OCI-M1 (cell line): ENCODE measurements at regions not wholly inside any gene's neighbourhood (a gene's known extent, or its start where the extent isn't known, plus 50 kb on each side); places are given as distances from the start of the nearest gene placed in this dataset.
"Not testable (repeated sequence)": the region's sequence is repeated elsewhere in the genome, so short reads cannot be mapped to it uniquely, and the experiment has no call there.

Experiments used
- DNase-seq: peaks from one replicate; lab custom pipeline; 2025; lab: John Stamatoyannopoulos, UW

DNA sequence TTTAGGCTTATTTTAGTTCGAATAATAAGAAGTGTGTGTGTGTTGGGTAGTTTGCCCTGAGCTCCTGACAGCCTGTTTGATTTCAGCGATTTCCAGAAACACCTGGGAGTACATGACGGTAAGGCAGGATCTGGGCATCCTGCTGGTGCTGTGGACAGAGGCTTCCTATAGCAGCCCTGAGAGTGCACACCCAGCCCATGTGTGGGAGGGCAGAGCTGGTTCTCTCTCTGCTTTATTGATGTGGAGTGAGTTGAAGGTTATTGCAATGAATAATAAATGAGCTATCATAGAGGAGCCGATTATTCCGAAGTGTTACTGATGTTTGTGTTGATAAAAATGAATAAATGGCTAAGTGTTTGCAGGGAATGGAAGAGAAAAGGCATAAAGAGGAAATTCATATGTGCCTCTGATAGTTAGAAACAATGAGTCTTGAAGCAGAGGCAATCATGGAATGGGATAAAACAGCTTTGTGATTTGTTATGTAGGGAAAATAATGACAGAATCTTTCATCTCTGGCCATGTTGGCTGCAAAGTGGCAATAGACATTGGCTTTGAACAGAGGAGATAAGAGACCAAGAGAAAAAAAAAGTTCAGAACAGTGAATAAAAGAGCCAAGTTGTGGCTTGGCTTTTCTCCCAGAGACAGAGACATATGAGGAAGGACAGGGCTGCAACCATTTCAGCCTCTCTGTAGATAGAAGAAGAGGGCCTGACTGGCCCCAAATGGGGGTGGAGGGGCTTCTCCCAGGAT, 166.2 kb upstream of the CHD6 start:
- DNase-seq = peak; percentile 67

GRCh38 chr20:41783423-41784208, 165.4 kb upstream of the CHD6 start:
- DNase-seq = no peak

- DNase-seq = no peak
Measured at GRCh38 chr20:41782730-41783406, 164.7 kb upstream of the CHD6 start.

DNA sequence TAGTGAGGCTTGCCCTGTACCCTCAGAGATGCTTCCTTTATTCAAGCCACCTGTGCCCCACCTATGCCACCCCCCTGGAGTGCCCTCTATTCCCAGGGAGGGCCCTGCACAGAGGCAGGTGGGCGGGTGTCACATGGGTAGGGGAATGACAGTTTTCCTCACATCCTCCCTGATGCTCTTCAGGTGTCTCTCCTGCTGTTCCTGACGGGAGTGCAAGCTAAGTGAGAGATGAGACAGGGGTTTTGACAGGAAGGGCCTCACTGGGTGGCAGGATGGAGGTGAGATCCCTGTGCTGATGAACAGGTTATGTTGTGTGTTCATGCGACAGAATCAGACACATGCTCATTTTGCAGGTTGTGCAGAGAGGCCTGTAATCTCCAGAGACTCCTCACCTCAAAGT, 164.1 kb upstream of the CHD6 start:
- DNase-seq = no peak

DNA sequence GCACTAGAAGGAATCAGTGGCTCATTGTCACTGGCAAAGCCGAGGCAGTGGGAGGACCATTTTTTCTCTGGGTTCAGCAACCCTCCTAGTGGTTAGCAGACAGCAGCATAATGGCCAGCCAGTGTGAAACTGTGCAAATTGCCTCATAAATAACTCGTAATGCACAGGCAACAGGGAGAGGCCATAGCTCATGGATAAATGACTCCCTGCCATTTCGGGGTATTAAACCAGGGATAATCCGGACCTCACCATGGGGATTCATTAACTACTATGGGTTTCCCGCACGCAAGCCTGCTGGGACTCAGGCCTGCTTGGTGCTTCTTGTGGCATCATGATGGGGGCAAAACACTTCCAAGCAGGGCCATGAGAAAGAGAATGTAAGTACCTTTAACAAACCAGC, 158.2 kb upstream of the CHD6 start:
- DNase-seq = no peak

- no peak for DNase-seq
Measured at GRCh38 chr20:41774291-41774690, 156.1 kb upstream of the CHD6 start.

DNA sequence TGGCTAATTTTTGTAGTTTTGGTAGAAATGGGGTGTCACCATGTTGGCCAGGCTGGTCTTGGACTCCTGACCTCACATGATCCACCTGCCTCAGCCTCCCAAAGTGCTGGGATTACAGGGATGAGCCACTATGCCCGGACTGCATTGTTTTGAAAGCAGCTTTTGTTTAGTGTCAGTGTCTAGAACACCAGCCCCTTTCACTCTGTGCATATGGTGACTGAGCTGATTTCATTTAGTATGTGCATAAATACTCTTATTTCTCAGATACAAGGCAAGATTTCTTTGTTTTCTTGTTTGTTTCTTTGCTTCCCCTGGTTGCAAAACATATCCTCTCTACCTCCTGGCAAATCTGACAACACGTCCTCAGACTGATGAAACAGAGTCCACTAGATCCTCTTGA, 152.8 kb upstream of the CHD6 start:
- no peak for DNase-seq

DNA sequence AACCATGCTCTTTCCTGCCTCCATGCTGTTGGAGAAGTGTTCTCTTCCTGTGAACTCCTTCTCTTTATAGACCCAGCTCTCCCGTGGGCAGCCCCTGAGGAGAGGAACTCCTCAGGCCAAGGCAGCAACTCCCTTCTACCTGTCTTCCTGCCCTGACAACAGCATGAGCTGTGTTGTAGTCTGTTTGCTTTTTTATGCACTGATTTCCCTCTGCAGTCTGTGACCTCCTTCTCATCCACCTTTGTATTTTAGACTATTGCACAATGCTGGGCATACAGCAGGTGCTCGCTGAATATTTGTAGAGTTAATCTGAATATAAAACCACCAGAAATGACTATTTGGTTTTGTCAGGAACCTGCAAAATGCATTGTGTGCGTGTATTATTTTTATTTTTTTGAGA, 152.2 kb upstream of the CHD6 start:
- DNase-seq = no peak

DNA sequence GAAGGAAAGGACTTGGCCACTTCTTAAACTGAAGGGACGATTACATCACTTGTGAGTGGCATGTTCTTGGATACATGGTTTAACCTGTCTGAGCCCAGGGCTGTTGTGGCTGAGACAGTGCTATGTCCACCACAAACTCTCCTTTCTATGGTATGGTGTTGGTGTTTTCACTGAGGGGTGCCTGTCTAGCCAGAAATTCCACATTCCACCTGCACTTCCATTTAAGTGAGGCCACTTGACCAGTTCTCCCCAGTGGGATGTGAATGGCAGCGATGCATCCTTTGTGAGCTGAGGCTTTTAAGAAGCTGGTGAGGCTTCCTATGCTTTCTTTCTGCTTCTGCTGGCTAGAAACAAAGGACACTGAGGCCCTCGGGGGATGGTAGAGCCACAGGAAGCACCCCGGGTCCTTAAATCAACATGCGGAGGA, 151.4 kb upstream of the CHD6 start:
- DNase-seq = no peak

DNA sequence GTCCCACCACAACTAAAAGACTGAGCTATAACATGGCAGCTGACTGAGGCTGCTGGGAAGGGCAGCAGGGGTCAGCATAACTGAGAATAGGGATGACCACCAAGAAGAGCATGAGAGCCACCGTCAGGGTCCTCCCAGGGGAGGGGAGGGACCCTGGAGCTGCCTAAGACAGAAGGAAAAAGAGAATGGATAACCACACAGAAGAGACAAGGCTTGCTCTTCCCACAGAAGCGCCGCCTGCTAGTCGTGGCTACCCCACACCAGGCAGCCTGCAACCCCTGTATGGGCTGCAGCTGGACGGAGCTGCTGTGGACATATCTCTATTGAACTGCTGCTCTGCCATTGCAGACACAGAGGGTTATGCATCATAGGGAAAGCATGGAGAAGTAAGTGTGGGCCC, 132.0 kb upstream of the CHD6 start:
- DNase-seq = no peak

- no peak for DNase-seq
Measured at GRCh38 chr20:41748756-41749582, 130.8 kb upstream of the CHD6 start.

DNA sequence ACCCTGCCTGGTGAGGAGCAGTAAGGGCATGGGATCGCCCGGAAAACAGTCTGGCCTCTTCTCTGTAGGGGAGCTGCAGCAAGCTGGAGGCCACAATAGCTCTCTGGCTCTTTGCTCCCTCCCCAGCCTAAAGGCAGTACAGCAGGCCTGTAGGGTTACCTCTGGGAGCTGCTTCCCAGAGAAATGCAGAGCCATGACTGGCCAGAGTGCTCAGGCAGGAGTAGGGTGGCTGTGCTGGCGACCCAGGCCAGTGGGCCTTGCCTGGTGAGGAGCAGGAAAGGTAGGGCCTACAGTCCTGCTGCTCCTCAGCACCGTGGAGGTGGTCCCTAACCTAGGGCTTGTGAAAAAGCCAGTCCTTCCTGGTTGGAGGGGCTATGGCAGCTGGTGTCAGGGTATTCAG, 129.9 kb upstream of the CHD6 start:
- DNase-seq = no peak

DNA sequence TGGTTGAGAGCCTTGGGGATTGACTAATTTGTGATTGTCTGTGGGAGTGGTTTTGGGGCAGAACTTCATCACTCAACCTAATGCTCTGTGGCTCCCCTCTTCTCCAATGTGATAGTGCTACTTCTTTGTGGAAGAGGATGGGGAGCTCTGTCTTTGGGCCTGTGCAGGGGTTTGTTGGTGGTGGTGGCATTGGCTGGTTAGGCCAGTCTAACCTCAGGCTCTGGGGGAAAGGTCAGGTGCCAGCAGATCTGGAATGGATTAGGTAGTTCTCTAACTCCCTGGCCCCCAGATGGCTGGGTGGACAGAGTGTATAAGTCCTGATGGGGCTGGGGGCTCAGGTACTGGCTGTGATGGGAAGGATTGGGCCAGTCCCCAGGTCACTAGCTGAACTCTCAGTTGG, 129.0 kb upstream of the CHD6 start:
- no peak for DNase-seq

GRCh38 chr20:41746635-41747034, 128.5 kb upstream of the CHD6 start:
- DNase-seq = no peak

- peak; percentile 76 for DNase-seq
Measured at GRCh38 chr20:41738604-41739206, 120.5 kb upstream of the CHD6 start.

- DNase-seq = no peak
Measured at GRCh38 chr20:41735949-41736348, 117.8 kb upstream of the CHD6 start.

- peak; percentile 57 for DNase-seq
Measured at GRCh38 chr20:41734506-41734945, 116.3 kb upstream of the CHD6 start.

DNA sequence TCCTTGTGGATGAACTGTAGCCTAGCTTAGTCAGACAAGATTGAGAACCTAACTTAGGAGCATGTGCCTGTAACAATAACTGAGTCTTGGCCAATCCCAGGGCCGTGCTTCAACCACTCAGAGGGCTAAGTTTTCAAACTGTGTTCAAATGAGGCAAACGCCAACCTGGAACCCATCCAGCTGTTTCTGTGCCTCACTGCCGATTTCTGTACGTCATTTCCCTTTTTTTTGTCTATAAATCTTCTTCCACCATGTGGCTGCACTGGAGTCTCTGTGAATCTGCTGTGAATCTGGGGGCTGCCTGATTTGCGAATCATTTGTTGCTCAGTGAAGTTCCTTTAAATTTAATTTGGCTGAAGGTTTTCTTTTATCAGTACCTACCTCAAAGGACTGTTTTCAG, 115.0 kb upstream of the CHD6 start:
- peak; percentile 52 for DNase-seq

- DNase-seq = not testable (repeated sequence)
Measured at GRCh38 chr20:41731198-41731597, 113.0 kb upstream of the CHD6 start.

GRCh38 chr20:41727681-41728080, 109.5 kb upstream of the CHD6 start:
- not testable (repeated sequence) for DNase-seq

DNA sequence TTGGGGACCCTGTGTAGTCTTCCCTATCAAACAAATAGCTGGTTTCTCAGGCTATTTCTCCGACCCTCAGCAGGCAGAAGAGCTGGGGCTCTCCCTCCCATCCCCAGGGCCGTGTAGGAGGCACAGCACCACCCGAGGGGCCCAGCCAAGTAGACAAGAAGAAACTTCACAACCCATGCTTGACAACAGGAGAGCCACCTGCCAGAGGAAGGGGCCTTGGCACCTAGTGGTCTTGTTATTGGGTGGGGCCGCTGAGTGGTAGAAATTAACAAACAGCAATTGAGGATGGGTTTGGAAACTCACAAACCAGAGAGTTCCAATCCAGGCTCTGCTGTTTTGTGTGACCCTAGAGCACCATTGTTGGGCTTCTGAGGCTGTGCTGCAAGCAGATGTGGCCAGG, 108.5 kb upstream of the CHD6 start:
- DNase-seq = no peak

DNA sequence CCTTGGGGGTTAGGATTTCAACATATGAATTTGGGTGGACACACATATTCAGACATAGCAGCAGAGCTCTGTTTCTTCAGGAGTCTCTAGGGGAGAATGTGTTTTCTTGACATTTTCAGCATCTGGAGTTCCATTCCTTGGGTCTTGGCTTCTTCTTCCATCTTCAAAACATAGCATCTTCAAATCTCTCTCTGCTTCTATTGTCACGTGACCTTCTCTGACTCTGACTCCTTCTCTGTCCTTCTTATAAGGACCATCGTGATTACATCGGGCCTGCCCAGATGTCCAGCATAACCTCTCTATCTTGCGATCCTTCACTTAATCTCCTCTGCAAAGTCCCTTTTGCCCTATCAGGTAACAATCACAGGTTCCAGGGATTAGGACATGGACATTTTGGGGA, 101.0 kb upstream of the CHD6 start:
- no peak for DNase-seq
